ENCODE measurements at regions not wholly inside any gene's neighbourhood (a gene's known extent, or its start where the extent isn't known, plus 50 kb on each side); places are given as distances from the start of the nearest gene placed in this dataset.

GRCh38 chr14:96638041-96638855, 136.1 kb downstream of the PAPOLA start:
- DNase-seq (ENCODE audit: low read depth in 2 of 2), result no peak

DNA sequence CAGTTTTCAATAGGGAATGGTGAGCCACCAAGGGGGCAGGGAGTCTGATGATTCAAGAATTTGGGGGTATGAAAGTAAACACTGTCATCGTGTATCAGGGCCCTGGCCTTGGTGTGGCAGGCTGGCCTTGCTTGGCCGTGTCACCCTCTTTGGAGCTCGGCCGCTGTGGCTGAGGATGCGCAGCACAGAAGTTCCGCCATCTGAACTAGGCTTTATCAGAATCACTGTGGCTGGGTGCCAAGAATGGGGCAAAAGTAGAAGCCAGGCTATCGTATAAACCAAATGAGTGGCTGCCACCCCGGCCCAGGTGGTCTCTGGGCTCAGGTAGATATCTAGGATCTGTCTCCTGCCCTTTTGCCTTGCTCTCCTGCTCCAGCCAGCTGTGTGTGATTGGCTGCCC, 137.4 kb downstream of the PAPOLA start:
- DNase-seq (ENCODE audit: low read depth in 2 of 2), result no peak

GRCh38 chr14:96648506-96649326, 146.5 kb downstream of the PAPOLA start:
- DNase-seq (ENCODE audit: low read depth in 2 of 2), result no peak

DNA sequence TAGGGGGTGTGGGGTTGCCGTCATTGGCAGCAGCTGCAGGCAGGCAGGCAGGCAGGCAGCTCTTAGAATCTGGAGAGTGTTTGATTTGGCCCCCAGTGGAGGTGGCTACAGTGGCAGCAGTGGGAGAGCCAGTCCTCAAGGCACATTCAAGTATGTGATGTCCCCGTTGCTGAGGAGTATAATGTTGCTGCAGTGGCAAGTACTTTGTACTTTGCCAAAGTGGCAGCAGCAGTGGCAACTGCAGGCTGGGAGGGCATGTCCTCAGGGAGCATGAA, 147.1 kb downstream of the PAPOLA start:
- no peak for DNase-seq (ENCODE audit: low read depth in 2 of 2)

- no peak for DNase-seq (ENCODE audit: low read depth in 2 of 2)
Observed at GRCh38 chr14:96653597-96653996, 143.6 kb upstream of the VRK1 start.

DNA sequence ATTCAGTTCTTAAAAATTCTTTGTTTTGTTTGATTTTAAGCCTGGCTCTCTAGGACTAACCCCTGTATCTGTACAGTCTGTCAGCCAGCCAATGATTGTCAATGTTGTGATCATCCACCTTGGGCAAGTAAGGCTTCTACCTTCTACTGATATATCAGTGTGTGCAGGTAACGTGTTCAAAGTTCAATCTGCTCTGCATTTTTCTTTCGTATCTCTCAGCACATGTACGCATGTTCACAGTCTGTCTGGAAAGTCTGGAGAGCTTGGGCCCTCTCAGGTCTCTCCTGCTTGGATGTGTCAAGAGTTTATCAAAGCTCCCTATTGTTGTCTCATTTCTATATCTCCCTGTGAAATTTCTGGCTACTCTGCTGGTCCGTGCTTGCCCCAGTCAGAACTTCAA, 138.6 kb upstream of the VRK1 start:
- no peak for DNase-seq (ENCODE audit: low read depth in 2 of 2)

DNA sequence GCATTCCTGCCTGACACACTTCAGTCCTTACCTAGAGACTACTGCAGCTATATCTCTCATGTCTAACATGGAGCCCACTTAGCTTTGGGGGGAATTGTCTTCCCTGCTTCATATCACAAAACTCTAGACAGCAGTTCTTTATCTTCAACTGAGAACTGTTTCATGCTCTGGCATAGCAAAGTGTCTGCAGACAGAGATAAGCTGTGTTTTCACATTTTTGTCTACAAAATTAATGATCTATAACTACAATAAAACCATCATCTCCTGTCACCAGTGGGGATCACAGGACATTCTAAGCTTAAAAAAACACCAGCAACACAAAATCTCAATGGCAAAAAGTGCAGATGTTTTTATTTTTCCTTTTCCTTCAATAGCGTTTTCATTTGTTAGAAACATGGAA, 137.1 kb upstream of the VRK1 start:
- no peak for DNase-seq (ENCODE audit: low read depth in 2 of 2)

DNA sequence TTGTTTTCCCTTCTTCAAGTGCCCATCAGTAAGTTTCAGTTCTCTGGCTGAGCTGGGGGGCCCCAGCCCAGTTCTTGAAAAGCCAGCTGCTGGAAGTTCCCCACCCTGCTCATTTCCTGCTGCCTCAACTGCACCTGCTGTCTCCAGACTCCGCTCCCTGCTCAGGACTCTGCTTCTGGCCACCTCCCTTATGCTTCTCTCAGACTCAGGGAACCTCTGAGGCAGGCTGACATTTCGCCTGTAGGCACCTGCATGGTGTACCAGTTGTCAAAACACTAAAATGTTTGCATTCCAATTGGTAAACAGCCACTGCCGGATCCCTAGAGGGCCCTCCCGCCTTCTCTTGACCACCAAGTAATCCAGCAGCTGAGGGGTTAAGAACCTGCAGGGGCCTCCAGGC, 136.5 kb upstream of the VRK1 start:
- no peak for DNase-seq (ENCODE audit: low read depth in 2 of 2)

DNA sequence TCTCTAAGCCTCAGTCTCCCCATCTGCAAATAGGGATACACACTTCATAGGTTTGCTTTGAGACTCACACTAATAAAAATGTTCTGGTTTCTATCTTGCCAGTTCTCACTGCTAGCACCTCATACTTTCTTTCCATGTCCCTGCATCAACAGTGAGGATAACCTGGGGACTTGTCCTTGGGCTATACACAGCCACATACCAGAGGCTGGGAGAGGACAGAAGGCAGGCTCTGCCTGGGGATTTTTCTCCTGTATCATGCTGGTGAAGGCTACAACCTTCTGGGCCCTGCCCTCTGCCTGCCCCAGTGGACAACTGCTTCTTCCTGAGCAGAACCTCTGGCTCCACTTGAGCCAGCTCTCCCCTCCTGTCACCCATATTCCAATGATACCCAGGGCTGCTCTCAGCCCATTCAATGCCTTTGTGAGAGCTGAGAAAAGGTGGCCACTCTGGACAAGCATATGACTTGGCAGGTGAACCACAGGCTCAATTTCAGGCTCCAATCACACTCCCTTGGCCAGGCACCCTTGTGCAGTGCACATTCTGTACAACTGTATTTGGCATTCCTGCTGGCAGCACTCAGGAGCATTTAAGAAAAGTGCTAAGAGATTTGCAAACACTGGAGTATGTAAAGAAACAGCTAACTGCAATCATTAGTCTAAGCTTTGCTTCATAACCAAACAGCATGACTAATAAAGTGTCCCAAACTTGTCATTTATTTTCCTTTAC, 135.8 kb upstream of the VRK1 start:
- no peak for DNase-seq (ENCODE audit: low read depth in 2 of 2)

DNA sequence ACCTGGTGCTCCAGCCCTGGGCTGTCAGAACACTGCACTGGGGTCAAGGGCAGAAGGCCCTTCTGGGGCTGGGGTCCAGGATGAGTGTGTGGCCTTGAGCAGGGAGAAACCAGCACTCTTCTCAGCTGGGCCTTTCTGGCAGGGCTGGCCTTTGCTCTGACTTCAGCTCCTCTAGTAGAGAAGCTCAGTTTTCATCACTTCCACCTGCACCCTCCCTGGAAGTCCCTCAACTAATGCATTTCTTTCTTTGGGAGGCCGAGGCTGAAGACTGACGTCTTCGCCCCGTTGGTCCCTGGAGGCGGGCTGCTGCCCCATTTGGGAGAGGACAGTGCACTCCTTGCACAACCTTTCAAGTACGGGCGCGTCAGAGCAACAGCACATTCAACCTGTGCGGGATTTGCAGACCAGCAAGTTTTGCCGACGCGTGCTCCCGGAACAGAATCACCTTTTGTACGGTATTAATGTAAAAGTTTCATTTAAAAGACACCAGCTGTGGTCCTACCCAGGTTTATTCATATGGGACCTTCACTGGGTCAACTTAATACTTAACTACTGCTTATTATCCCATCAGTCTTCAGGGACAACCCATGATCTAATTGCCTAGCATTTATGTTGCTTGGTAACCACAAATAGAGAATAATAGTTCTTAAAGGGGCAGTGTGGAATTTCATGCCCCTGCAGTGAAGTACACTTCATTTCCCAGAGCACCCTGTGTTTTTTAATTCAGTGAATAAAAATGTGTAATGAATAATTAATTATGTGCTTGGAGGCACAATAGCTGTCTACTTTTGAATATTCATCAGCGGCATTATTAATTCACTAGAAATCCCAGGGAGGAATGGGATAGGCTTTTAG, 134.8 kb upstream of the VRK1 start:
- no peak for DNase-seq (ENCODE audit: low read depth in 2 of 2)

DNA sequence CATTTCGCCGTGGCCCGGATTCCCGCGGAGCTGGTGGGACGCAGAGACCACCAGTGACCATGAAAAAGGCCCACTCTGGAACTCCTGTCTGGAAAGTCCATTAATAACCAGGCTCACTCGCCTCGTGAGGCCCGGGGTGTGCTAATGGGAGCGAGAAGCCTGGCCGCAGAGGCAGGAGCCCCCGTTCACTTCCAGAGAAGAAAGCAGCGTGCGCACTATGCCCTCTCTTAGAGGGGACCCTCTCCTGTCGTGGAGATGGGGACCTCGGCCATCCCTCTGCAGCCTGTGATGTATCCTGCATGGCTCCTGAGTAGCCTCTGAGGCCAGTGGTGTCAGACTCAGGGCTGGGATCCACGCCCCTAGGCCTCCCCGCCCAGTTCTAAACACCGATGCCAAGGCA, 134.1 kb upstream of the VRK1 start:
- no peak for DNase-seq (ENCODE audit: low read depth in 2 of 2)

- no peak for DNase-seq (ENCODE audit: low read depth in 2 of 2)
Observed at GRCh38 chr14:96663491-96664067, 133.6 kb upstream of the VRK1 start.

DNA sequence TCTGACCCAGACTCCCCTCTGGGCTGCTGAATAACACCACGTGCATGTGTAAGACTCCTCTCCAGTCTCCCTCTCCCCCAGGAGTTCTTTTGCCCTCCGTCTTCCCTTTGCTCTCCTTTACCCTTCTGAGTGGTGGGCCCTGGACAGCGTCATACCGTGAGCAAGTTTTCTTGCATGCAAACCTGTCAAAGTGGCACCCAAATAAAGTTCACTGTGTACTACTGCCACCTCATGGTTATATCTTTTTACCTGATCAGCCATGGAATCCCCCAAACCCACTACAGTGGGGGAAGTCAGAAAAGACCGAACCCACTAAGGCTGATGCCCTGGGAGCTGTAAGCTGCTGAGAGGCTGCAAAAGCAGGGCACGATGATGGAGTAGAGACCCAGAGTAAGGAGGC, 131.1 kb upstream of the VRK1 start:
- no peak for DNase-seq (ENCODE audit: low read depth in 2 of 2)

DNA sequence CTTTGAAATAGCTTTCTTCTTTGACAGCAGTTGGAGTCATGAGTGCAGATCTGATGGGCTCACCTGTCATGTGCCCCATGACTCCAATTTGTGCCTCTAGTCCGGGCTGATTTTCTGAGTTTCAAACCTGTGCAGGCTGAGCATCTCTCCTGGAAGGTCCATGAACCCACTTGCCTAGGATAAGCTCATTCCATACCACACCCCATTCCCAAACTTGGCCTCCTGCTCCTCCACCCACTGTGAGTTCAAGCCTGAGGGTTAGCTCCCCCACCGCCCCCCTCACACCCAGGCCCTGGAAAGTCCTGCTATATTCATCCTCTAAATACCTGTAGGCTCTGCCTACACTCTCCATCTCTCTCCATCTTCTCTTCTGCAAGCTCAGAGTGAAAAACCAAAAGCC, 126.8 kb upstream of the VRK1 start:
- DNase-seq (ENCODE audit: low read depth in 2 of 2), result no peak

GRCh38 chr14:96671218-96671617, 126.0 kb upstream of the VRK1 start:
- no peak for DNase-seq (ENCODE audit: low read depth in 2 of 2)

- DNase-seq (ENCODE audit: low read depth in 2 of 2), result no peak
Observed at GRCh38 chr14:96673706-96674105, 123.5 kb upstream of the VRK1 start.

DNA sequence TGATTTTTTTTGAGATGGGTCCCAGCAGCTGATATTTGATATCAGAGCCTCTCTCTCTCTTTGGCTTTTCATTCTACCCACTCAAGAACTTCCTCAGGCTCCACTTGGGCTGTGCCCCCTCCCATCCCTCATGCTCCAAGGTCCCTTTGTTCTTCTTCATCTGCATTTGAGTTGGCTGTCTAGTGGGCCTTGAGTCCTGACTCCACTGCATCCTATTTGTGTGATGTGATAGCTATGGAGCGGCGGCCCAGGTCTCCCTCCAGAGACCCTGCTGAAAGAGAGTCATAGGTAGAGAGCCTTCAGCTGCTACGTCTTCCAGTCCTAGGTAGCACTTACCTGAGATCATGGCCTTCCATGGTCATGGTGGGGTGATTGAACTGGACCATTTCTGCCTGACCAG, 123.1 kb upstream of the VRK1 start:
- no peak for DNase-seq (ENCODE audit: low read depth in 2 of 2)

GRCh38 chr14:96676166-96676565, 121.0 kb upstream of the VRK1 start:
- no peak for DNase-seq (ENCODE audit: low read depth in 2 of 2)

DNA sequence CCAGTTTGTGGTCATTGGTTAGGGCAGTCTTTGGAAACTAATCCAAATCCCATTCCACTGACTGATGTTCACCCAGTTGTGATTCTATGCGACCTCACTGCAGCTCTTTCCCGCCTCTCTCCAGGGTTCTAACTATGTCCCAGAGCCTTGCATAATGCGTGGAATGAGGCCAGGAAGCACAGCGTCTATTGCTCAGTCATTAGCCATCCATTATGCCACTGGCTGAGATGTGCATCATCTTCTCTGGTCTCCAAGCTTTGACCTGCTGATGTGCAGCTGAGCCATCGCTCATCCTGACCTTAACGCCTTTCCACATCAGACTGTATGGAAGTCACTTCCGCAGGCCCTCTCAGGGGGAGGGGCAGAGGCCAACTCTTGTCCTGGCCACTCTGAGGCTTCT, 115.4 kb upstream of the VRK1 start:
- no peak for DNase-seq (ENCODE audit: low read depth in 2 of 2)

DNA sequence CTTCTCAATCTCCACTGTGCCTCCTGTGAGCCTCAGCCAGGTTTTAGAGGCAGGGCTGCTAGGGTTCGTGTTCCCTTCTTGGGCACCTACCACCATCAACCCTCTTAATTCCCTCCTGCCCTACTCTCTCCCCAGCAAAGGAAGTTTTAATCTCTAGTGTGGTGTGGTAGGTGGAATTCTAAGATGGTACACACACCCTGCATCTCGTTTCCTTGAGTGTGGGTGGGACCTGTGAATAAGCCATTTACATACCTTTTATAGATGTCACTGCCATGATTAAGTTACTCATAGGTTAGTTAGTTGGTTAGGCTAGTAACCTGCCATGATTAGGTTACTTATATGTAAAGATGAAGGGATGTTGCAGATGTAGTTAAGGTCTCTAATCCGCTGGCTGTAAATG, 114.8 kb upstream of the VRK1 start:
- no peak for DNase-seq (ENCODE audit: low read depth in 2 of 2)

DNA sequence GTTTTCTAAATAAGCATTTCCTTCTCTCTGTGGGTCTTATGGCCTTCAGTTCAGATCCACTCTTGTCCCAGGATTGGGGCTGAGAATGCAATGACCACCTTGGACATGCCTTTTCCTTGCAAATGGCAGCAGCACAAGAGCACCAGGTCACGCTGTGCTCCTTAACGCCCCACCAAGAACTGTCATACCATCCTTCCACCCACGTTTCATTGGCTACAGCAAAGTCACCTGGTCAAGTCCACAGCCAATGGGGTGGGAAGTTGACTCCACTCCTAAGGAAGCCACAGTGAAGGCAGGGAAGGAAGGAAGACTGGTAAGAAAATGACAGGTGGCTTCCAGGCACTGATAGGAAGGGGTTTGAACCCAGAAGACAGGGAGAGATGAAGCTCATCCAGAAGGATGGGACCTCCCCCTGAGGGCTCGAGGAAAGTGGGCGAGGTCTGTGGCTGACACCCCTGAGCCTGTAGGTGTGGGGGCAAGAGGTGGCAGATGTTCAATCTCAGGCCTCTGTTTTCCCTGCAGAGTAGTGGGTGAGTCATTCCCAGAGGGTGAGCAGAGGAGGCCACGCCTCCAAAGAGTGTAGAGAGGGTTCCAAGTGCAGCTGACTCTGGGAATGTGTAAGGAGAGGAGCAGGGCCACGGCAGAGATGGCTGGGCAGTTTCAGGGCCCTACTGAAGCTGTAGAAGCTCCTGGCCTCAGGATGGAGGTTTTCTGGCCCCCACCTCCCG, 113.5 kb upstream of the VRK1 start:
- DNase-seq (ENCODE audit: low read depth in 2 of 2), result no peak

All from stimulated activated CD8-positive, alpha-beta memory T cell treated with anti-CD3 and anti-CD28 coated beads, Interleukin-2, amount 100 ng/mL, for 48 hours (primary cell).